H1 (cell line): ENCODE measurements at regions not wholly inside any gene's neighbourhood (a gene's known extent, or its start where the extent isn't known, plus 50 kb on each side); places are given as distances from the start of the nearest gene placed in this dataset.

Experiments
- CTCF ChIA-PET: fragments of 300-600 bp; sonication (Branson Sonifier 250); formaldehyde crosslinking; loops from one replicate; lab custom pipeline; 2021; ENCODE audit not compliant: partially characterized antibody; lab: Charles Lee
- POLR2A ChIA-PET: fragments of 300-600 bp; sonication (Branson Sonifier 250); formaldehyde crosslinking; loops from one replicate; lab custom pipeline; 2021; ENCODE audit warnings: inconsistent platforms; ENCODE audit not compliant: partially characterized antibody; lab: Charles Lee
- DNase-seq, 2 experiments: peaks; one replicate each; pipeline versions ENCODE4 v3.0.0 to v3.0.0-alpha.2; 2010 to 2022; ENCODE audit warnings: low spot score in 2 of 2, low read depth in 1 of 2, mixed read lengths in 1 of 2
- FAIRE-seq: peaks from 2 replicates; lab custom pipeline; 2011; peaks lifted over from hg19 to GRCh38; lab: Jason Lieb, UNC
- H2AFZ ChIP-seq: 2 replicates; pipeline ENCODE4 v1.8.1; 2012; ENCODE audit warnings: low read length, inconsistent platforms
- H2AK5ac ChIP-seq: 2 replicates; pipeline ENCODE4 v1.6.1; 2013; ENCODE audit warnings: low read depth, low read length
- H2BK120ac ChIP-seq: replicated peaks from 2 replicates; pipeline ENCODE3; 2013; ENCODE audit warnings: low read depth, low read length, inconsistent platforms
- H2BK12ac ChIP-seq: 2 replicates; pipeline ENCODE4 v1.6.1; 2013; ENCODE audit warnings: low read depth, low read length
- H2BK15ac ChIP-seq: 2 replicates; pipeline ENCODE4 v1.6.1; 2013; ENCODE audit warnings: low read length
- H2BK20ac ChIP-seq: 2 replicates; pipeline ENCODE4 v1.6.1; 2013; ENCODE audit warnings: low read length
- H2BK5ac ChIP-seq: 2 replicates; pipeline ENCODE4 v1.6.1; 2013; ENCODE audit warnings: low read depth, low read length
- H3K14ac ChIP-seq: 2 replicates; pipeline ENCODE4 v1.6.1; 2013; ENCODE audit warnings: inconsistent platforms; ENCODE audit not compliant: insufficient read length
- H3K18ac ChIP-seq: 2 replicates; pipeline ENCODE4 v1.6.1; 2013; ENCODE audit warnings: low read length; ENCODE audit errors: extremely low read depth
- H3K23ac ChIP-seq: 2 replicates; pipeline ENCODE4 v1.6.1; 2013; ENCODE audit warnings: inconsistent platforms; ENCODE audit not compliant: insufficient read length
- H3K23me2 ChIP-seq: 2 replicates; pipeline ENCODE4 v1.6.1; 2013; ENCODE audit warnings: low read depth, low read length
- H3K27ac ChIP-seq: 2 replicates; pipeline ENCODE4 v1.6.1; 2011; ENCODE audit warnings: low read depth, low read length, inconsistent platforms
- H3K27me3 ChIP-seq, 4 experiments: replicated peaks in 1 of 4; 1 replicate in 1 of 4; 2 replicates in 3 of 4; pipeline versions ENCODE4 v1.6.1 to v1.8.1; 2011 to 2013; ENCODE audit warnings: low read length in 3 of 4, mild to moderate bottlenecking in 3 of 4, inconsistent platforms in 2 of 4, mixed read lengths in 2 of 4, moderate library complexity in 1 of 4; ENCODE audit not compliant: control insufficient read depth in 3 of 4, insufficient read depth in 3 of 4; ENCODE audit errors: extremely low read depth in 1 of 4
- H3K36me3 ChIP-seq, 4 experiments: 2 replicates each; pipeline versions ENCODE4 v1.6.1 to v1.8.1; 2011 to 2013; ENCODE audit warnings: mild to moderate bottlenecking in 4 of 4, low read length in 3 of 4, moderate library complexity in 2 of 4, control low read depth in 1 of 4, inconsistent platforms in 1 of 4; ENCODE audit not compliant: insufficient read depth in 4 of 4, control insufficient read depth in 2 of 4
- H3K4ac ChIP-seq: replicated peaks from 2 replicates; pipeline ENCODE3; 2013; ENCODE audit warnings: low read length, low read depth, mixed read lengths, inconsistent platforms; ENCODE audit not compliant: insufficient read length
- H3K4me1 ChIP-seq, 4 experiments: replicated peaks in 1 of 4; 1 replicate in 1 of 4; 2 replicates in 3 of 4; pipeline versions ENCODE4 v1.6.1 to v1.8.1; 2011 to 2013; ENCODE audit warnings: low read length in 3 of 4, inconsistent platforms in 2 of 4, mixed read lengths in 1 of 4; ENCODE audit not compliant: insufficient read depth in 4 of 4, control insufficient read depth in 3 of 4
- H3K4me2 ChIP-seq, 2 experiments: 2 replicates each; pipeline versions ENCODE4 v1.6.1 to v1.8.1; 2011 to 2013; ENCODE audit warnings: low read depth in 2 of 2, low read length in 2 of 2, control low read depth in 1 of 2, inconsistent platforms in 1 of 2, mild to moderate bottlenecking in 1 of 2; ENCODE audit not compliant: insufficient read depth in 1 of 2
- H3K4me3 ChIP-seq, 4 experiments: fragments of 200-600, 300-600 bp in 1 of 4; sonication (generic), shearing (Covaris generic), sonication (Bioruptor Twin) in 1 of 4; 2 replicates each; pipeline versions ENCODE4 v1.5.1 to v1.8.1; 2011 to 2016; ENCODE audit warnings: low read length in 4 of 4, low read depth in 3 of 4, control low read depth in 2 of 4, inconsistent platforms in 2 of 4, mild to moderate bottlenecking in 2 of 4, mixed read lengths in 1 of 4, moderate library complexity in 1 of 4; ENCODE audit not compliant: insufficient read depth in 2 of 4; ENCODE audit errors: extremely low read depth in 1 of 4
- H3K56ac ChIP-seq: replicated peaks from 2 replicates; pipeline ENCODE3; 2013; ENCODE audit warnings: low read depth, mild to moderate bottlenecking, mixed read lengths, low read length, inconsistent platforms; ENCODE audit not compliant: insufficient read length
- H3K79me1 ChIP-seq: 2 replicates; pipeline ENCODE4 v1.6.1; 2013; ENCODE audit warnings: low read depth, low read length, control low read depth
- H3K79me2 ChIP-seq, 2 experiments: 2 replicates each; pipeline versions ENCODE4 v1.6.1 to v1.8.1; 2012 to 2013; ENCODE audit warnings: low read length in 2 of 2, mild to moderate bottlenecking in 2 of 2, inconsistent platforms in 1 of 2; ENCODE audit not compliant: insufficient read depth in 2 of 2, control insufficient read depth in 1 of 2
- H3K9ac ChIP-seq, 4 experiments: replicated peaks in 1 of 4; 1 replicate in 1 of 4; 2 replicates in 3 of 4; pipeline versions ENCODE4 v1.6.1 to v1.8.1; 2011 to 2013; ENCODE audit warnings: low read depth in 3 of 4, low read length in 3 of 4, control low read depth in 2 of 4, mild to moderate bottlenecking in 2 of 4, moderate library complexity in 2 of 4, inconsistent platforms in 1 of 4; ENCODE audit errors: extremely low read depth in 1 of 4
- H3K9me3 ChIP-seq, 2 experiments: 2 replicates each; pipeline versions ENCODE4 v1.6.1 to v1.8.1; 2012 to 2013; ENCODE audit warnings: mild to moderate bottlenecking in 2 of 2, moderate library complexity in 2 of 2, control low read depth in 1 of 2, inconsistent platforms in 1 of 2, low read depth in 1 of 2, low read length in 1 of 2, mixed read lengths in 1 of 2; ENCODE audit not compliant: insufficient read depth in 2 of 2
- H4K20me1 ChIP-seq, 2 experiments: replicated peaks in 1 of 2; 2 replicates each; pipeline versions ENCODE3 to v1.8.1; 2011 to 2013; ENCODE audit warnings: inconsistent platforms in 2 of 2, low read length in 2 of 2, mild to moderate bottlenecking in 1 of 2; ENCODE audit not compliant: insufficient read depth in 2 of 2, control insufficient read depth in 1 of 2
- H4K5ac ChIP-seq: 2 replicates; pipeline ENCODE4 v1.6.1; 2013; ENCODE audit warnings: low read length, low read depth, mixed read lengths, inconsistent platforms; ENCODE audit not compliant: insufficient read length
- H4K8ac ChIP-seq: 2 replicates; pipeline ENCODE4 v1.8.0; 2013; ENCODE audit warnings: mild to moderate bottlenecking, moderate library complexity, low read length, inconsistent platforms; ENCODE audit not compliant: insufficient read depth; ENCODE audit errors: extremely low read depth
- H4K91ac ChIP-seq: replicated peaks from 2 replicates; pipeline ENCODE3; 2013; ENCODE audit warnings: low read length, mixed read lengths, inconsistent platforms; ENCODE audit not compliant: insufficient read length
- BRCA1 ChIP-seq: IDR thresholded peaks from 2 replicates; pipeline ENCODE4 v1.6.1; 2012; ENCODE audit warnings: low read depth, low read length, improper control_type of control experiment
- CHD1 ChIP-seq: IDR thresholded peaks from 2 replicates; pipeline ENCODE4 v1.6.1; 2012; ENCODE audit warnings: low read depth, low read length, improper control_type of control experiment
- CREB1 ChIP-seq: IDR thresholded peaks from 2 replicates; pipeline ENCODE4 v1.6.1; 2012; ENCODE audit warnings: inconsistent platforms
- GTF2F1 ChIP-seq: IDR thresholded peaks from 2 replicates; pipeline ENCODE4 v1.6.1; 2012; ENCODE audit warnings: low read depth, low read length, improper control_type of control experiment, borderline replicate concordance
- HDAC6 ChIP-seq: IDR thresholded peaks from one replicate; pipeline ENCODE4 v1.7.1; 2012; ENCODE audit warnings: low read depth, mild to moderate bottlenecking, inconsistent platforms, low read length, moderate library complexity
- KDM1A ChIP-seq: fragments of 200-600, 300-600 bp; sonication (generic); IDR thresholded peaks from 2 replicates; pipeline ENCODE4 v1.7.1; 2016; ENCODE audit warnings: mild to moderate bottlenecking, low read length, borderline replicate concordance
- MAX ChIP-seq: IDR thresholded peaks from 2 replicates; pipeline ENCODE4 v1.6.1; 2012; ENCODE audit warnings: inconsistent platforms
- NRF1 ChIP-seq: IDR thresholded peaks from 2 replicates; pipeline ENCODE4 v1.6.1; 2011; ENCODE audit warnings: mild to moderate bottlenecking, low read depth, low read length, improper control_type of control experiment
- POU5F1 ChIP-seq: IDR thresholded peaks from 2 replicates; pipeline ENCODE4 v1.6.1; 2011; ENCODE audit warnings: low read depth, mild to moderate bottlenecking, low read length, moderate library complexity
- RBBP5 ChIP-seq: IDR thresholded peaks from 2 replicates; pipeline ENCODE4 v1.7.1; 2012; ENCODE audit warnings: low read depth, mild to moderate bottlenecking, inconsistent platforms, low read length, moderate library complexity, borderline replicate concordance
- TEAD4 ChIP-seq: IDR thresholded peaks from 2 replicates; pipeline ENCODE4 v1.6.1; 2012; ENCODE audit warnings: low read depth, low read length, inconsistent platforms, mixed read lengths
- WGBS, 2 experiments: shearing (Covaris generic) in 1 of 2; methylation state at CpG; one replicate each; pipeline versions ENCODE4 v1.1.6 to v1.1.7; 2013 to 2015; ENCODE audit warnings: low lambda C conversion rate in 2 of 2, mixed read lengths in 2 of 2, inconsistent platforms in 1 of 2, low coverage in 1 of 2, missing lambda C conversion rate in 1 of 2; ENCODE audit not compliant: insufficient replicate concordance in 2 of 2, insufficient coverage in 1 of 2, insufficient read length in 1 of 2; ENCODE audit errors: extremely low coverage in 1 of 2, missing lambda C conversion rate in 1 of 2; 5-methylcytosine and 5-hydroxymethylcytosine counted together

- POLR2A ChIA-PET, result no interaction called here
These were observed 1466.0 kb upstream of the GOT2 start for GRCh38 chr16:60200161-60200560.

More at GRCh38 chr16:60200161-60200560, 1466.0 kb upstream of the GOT2 start:
- H2BK20ac ChIP-seq, result no peak overlapping the region; the same call in 1 of the 2 replicates
- WGBS, 2 experiments, result 95% methylated on average over 6 of the region's 6 CpGs; no CpG with 5 or more reads in 1 of the 2 experiments
- no peaks in the 10 kb centered on the region for H3K27me3 ChIP-seq
- no peak overlapping the region; the same call in 1 of the 2 replicates for H2BK5ac ChIP-seq
- no peak for TF ChIP-seq NRF1
- no peak for TF ChIP-seq GTF2F1
- no peak for TF ChIP-seq CREB1
- TF ChIP-seq CHD1, result no peak
- no peak for TF ChIP-seq KDM1A
- no peak for TF ChIP-seq TEAD4
- TF ChIP-seq HDAC6, result no peak
- TF ChIP-seq BRCA1, result no peak
- no peak for TF ChIP-seq MAX
- TF ChIP-seq RBBP5, result no peak
- no peak for TF ChIP-seq POU5F1
- TF ChIP-seq, all 59 proteins: peak for 0
- no peak overlapping the region for H3K27ac ChIP-seq
- no peak overlapping the region for H3K18ac ChIP-seq
- H3K9ac ChIP-seq, result no peak overlapping the region
- no peak overlapping the region for H2AK5ac ChIP-seq
- no peak overlapping the region for H3K14ac ChIP-seq
- H2BK15ac ChIP-seq, result no peak overlapping the region
- H3K56ac ChIP-seq, result no peak overlapping the region
- CTCF ChIA-PET, result interaction anchor here (1.3 to 1.8 kb wide), 2 partner anchors 190 to 350 kb away, joined by 3 to 6 read pairs; no protein-coding TSS in a partner anchor
- H3K4ac ChIP-seq, result no peak overlapping the region
- no peak overlapping the region for H3K23ac ChIP-seq
- no peaks in the 10 kb centered on the region for H4K20me1 ChIP-seq
- no peak overlapping the region for H2BK12ac ChIP-seq
- no peaks in the 10 kb centered on the region for H3K79me2 ChIP-seq
- H4K91ac ChIP-seq, result no peak overlapping the region
- no peak overlapping the region for H3K4me3 ChIP-seq
- H3K4me2 ChIP-seq, result no peak overlapping the region
- peaks cover 0 to 5% (median 2%) of the 10 kb centered on the region in 4 experiments; a peak in 2 of 7 replicates for H3K4me1 ChIP-seq
- H3K79me1 ChIP-seq, result no peaks in the 10 kb centered on the region
- H2BK120ac ChIP-seq, result no peak overlapping the region
- FAIRE-seq (no peak), DNase-seq (no peak)
- no peak overlapping the region; the same call in 1 of the 2 replicates for H2AFZ ChIP-seq
- no peaks in the 10 kb centered on the region for H3K36me3 ChIP-seq
- no peak overlapping the region for H4K8ac ChIP-seq
- H4K5ac ChIP-seq, result no peak overlapping the region
- H3K23me2 ChIP-seq, result no peaks in the 10 kb centered on the region
- no peaks in the 10 kb centered on the region for H3K9me3 ChIP-seq
